ENCODE measurements at regions not wholly inside any gene's neighbourhood (a gene's known extent, or its start where the extent isn't known, plus 50 kb on each side); places are given as distances from the start of the nearest gene placed in this dataset.

GRCh38 chr16:73510852-73511251 is 462.9 kb upstream of the ZFHX3 start:
- DNase-seq, result no peak

GRCh38 chr16:73506568-73507056 is 458.7 kb upstream of the ZFHX3 start:
- no peak for DNase-seq

- DNase-seq, result no peak
Measured at GRCh38 chr16:73505577-73505976, 457.6 kb upstream of the ZFHX3 start.

- DNase-seq, result no peak
Measured at GRCh38 chr16:73504591-73505575, 457.0 kb upstream of the ZFHX3 start.

GRCh38 chr16:73503093-73503492 is 455.2 kb upstream of the ZFHX3 start:
- DNase-seq, result no peak

GRCh38 chr16:73499276-73499675 is 451.3 kb upstream of the ZFHX3 start:
- no peak for DNase-seq

- DNase-seq, result no peak
Measured at GRCh38 chr16:73485880-73486279, 438.0 kb upstream of the ZFHX3 start.

GRCh38 chr16:73483934-73484711 is 436.2 kb upstream of the ZFHX3 start:
- no peak for DNase-seq

- no peak for DNase-seq
Measured at GRCh38 chr16:73483076-73483791, 435.3 kb upstream of the ZFHX3 start.

GRCh38 chr16:73482310-73482709 is 434.4 kb upstream of the ZFHX3 start:
- no peak for DNase-seq

GRCh38 chr16:73480381-73480780 is 432.5 kb upstream of the ZFHX3 start:
- no peak for DNase-seq

GRCh38 chr16:73473713-73474112 is 425.8 kb upstream of the ZFHX3 start:
- DNase-seq, result no peak

GRCh38 chr16:73464834-73465233 is 416.9 kb upstream of the ZFHX3 start:
- no peak for DNase-seq

- no peak for DNase-seq
Measured at GRCh38 chr16:73459586-73459985, 411.7 kb upstream of the ZFHX3 start.

- DNase-seq, result no peak
Measured at GRCh38 chr16:73457851-73458250, 409.9 kb upstream of the ZFHX3 start.

- no peak for DNase-seq
Measured at GRCh38 chr16:73448970-73449369, 401.0 kb upstream of the ZFHX3 start.

GRCh38 chr16:73447846-73448245 is 399.9 kb upstream of the ZFHX3 start:
- DNase-seq, result no peak

GRCh38 chr16:73434621-73435020 is 386.7 kb upstream of the ZFHX3 start:
- DNase-seq, result no peak

GRCh38 chr16:73433731-73434307 is 385.9 kb upstream of the ZFHX3 start:
- DNase-seq, result no peak

- DNase-seq, result no peak
Measured at GRCh38 chr16:73432850-73433730, 385.2 kb upstream of the ZFHX3 start.

GRCh38 chr16:73430138-73430537 is 382.2 kb upstream of the ZFHX3 start:
- no peak for DNase-seq

- no peak for DNase-seq
Measured at GRCh38 chr16:73428121-73428520, 380.2 kb upstream of the ZFHX3 start.
